GM23338 (cell line): ENCODE measurements at regions not wholly inside any gene's neighbourhood (a gene's known extent, or its start where the extent isn't known, plus 50 kb on each side); places are given as distances from the start of the nearest gene placed in this dataset.

Experiments used
- CREB1 ChIP-seq: fragments of 250-450 bp; sonication (Bioruptor Pico); IDR thresholded peaks from 2 replicates; pipeline ENCODE4 v1.5.0; 2020; ENCODE audit warnings: low read depth, mild to moderate bottlenecking, moderate library complexity
- EZH2 ChIP-seq: fragments of 200-600 bp; sonication (generic); IDR thresholded peaks from one replicate; pipeline ENCODE4 v1.8.0; 2017; ENCODE audit warnings: antibody characterized with exemption, mild to moderate bottlenecking, low read depth; ENCODE audit not compliant: unreplicated experiment
- EZH2phosphoT487 ChIP-seq: fragments of 200-600 bp; sonication (generic); IDR thresholded peaks from one replicate; pipeline ENCODE4 v1.8.1; 2018; ENCODE audit warnings: antibody characterized with exemption; ENCODE audit not compliant: unreplicated experiment
- JUNB ChIP-seq: IDR thresholded peaks from one replicate; pipeline ENCODE4 v1.6.1; 2016; ENCODE audit warnings: antibody characterized with exemption; ENCODE audit not compliant: unreplicated experiment
- NANOG ChIP-seq: IDR thresholded peaks from 2 replicates; pipeline ENCODE4 v1.6.1; 2016; ENCODE audit warnings: antibody characterized with exemption, borderline replicate concordance
- POLR2AphosphoS5 ChIP-seq: IDR thresholded peaks from 2 replicates; pipeline ENCODE4 v1.6.1; 2016; ENCODE audit warnings: antibody characterized with exemption, low read depth
- STAT1 ChIP-seq: IDR thresholded peaks from one replicate; pipeline ENCODE4 v1.6.1; 2016; ENCODE audit warnings: antibody characterized with exemption; ENCODE audit not compliant: unreplicated experiment
- ZNF114 ChIP-seq: fragments of 250-450 bp; sonication (Bioruptor Pico); IDR thresholded peaks from 2 replicates; pipeline ENCODE4 v1.5.0; 2020; ENCODE audit warnings: mild to moderate bottlenecking, moderate library complexity
- ZNF331 ChIP-seq: fragments of 250-450 bp; sonication (Bioruptor Pico); IDR thresholded peaks from 2 replicates; pipeline ENCODE4 v1.5.0; 2020; ENCODE audit warnings: low read depth, mild to moderate bottlenecking, moderate library complexity
- TF ChIP-seq, protein P1 (sequence below), 2 experiments: fragments of 200-600 bp in 1 of 2; sonication (generic) in 1 of 2; conservative IDR thresholded peaks; 2 replicates each; pipeline versions ENCODE4 v1.5.1 to v1.6.1; 2016 to 2017; ENCODE audit warnings: antibody characterized with exemption in 2 of 2, low read depth in 2 of 2, mild to moderate bottlenecking in 2 of 2, moderate library complexity in 1 of 2
- TF ChIP-seq, protein P2 (sequence below): IDR thresholded peaks from one replicate; pipeline ENCODE4 v1.6.1; 2018; ENCODE audit warnings: antibody characterized with exemption; ENCODE audit not compliant: unreplicated experiment
- TF ChIP-seq, protein P3 (sequence below): fragments of 250-450 bp; sonication (Bioruptor Pico); IDR thresholded peaks from 2 replicates; pipeline ENCODE4 v1.5.0; 2020; ENCODE audit warnings: mild to moderate bottlenecking, moderate library complexity
- TF ChIP-seq, protein P4 (sequence below): IDR thresholded peaks from 2 replicates; pipeline ENCODE4 v1.6.1; 2016; ENCODE audit warnings: antibody characterized with exemption

DNA sequence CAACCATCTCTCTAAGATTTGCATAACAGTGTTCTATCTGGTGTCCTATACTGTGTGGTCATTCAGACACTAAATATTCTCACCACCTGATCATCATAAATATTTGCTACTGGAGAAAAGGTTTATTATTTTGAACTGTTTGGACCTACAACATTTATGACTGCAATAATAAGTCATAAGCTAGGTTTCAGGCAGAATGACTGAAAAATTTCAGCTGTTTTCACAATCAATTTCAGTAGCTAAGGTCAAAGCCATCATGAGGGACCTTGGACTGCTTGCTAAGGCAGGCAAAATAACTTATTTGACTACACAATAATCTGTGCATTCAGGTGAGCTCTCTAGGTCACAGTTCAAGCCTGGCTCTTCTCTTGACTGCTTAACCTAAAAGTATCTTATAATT, 425.5 kb upstream of the CDH2 start:
- TF ChIP-seq POLR2AphosphoS5 (no peak), EZH2 (no peak), EZH2phosphoT487 (no peak), CREB1 (no peak), NANOG (no peak), STAT1 (no peak), ZNF331 (CRISPR knock-in tag) (no peak), JUNB (no peak), ZNF114 (CRISPR knock-in tag) (no peak)
- TF ChIP-seq, protein P1, sequence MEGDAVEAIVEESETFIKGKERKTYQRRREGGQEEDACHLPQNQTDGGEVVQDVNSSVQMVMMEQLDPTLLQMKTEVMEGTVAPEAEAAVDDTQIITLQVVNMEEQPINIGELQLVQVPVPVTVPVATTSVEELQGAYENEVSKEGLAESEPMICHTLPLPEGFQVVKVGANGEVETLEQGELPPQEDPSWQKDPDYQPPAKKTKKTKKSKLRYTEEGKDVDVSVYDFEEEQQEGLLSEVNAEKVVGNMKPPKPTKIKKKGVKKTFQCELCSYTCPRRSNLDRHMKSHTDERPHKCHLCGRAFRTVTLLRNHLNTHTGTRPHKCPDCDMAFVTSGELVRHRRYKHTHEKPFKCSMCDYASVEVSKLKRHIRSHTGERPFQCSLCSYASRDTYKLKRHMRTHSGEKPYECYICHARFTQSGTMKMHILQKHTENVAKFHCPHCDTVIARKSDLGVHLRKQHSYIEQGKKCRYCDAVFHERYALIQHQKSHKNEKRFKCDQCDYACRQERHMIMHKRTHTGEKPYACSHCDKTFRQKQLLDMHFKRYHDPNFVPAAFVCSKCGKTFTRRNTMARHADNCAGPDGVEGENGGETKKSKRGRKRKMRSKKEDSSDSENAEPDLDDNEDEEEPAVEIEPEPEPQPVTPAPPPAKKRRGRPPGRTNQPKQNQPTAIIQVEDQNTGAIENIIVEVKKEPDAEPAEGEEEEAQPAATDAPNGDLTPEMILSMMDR (conservative IDR thresholded peaks at IDR 0.05; ENCODE audit: low read depth in 2 of 2), result no peak
- TF ChIP-seq, protein P2, sequence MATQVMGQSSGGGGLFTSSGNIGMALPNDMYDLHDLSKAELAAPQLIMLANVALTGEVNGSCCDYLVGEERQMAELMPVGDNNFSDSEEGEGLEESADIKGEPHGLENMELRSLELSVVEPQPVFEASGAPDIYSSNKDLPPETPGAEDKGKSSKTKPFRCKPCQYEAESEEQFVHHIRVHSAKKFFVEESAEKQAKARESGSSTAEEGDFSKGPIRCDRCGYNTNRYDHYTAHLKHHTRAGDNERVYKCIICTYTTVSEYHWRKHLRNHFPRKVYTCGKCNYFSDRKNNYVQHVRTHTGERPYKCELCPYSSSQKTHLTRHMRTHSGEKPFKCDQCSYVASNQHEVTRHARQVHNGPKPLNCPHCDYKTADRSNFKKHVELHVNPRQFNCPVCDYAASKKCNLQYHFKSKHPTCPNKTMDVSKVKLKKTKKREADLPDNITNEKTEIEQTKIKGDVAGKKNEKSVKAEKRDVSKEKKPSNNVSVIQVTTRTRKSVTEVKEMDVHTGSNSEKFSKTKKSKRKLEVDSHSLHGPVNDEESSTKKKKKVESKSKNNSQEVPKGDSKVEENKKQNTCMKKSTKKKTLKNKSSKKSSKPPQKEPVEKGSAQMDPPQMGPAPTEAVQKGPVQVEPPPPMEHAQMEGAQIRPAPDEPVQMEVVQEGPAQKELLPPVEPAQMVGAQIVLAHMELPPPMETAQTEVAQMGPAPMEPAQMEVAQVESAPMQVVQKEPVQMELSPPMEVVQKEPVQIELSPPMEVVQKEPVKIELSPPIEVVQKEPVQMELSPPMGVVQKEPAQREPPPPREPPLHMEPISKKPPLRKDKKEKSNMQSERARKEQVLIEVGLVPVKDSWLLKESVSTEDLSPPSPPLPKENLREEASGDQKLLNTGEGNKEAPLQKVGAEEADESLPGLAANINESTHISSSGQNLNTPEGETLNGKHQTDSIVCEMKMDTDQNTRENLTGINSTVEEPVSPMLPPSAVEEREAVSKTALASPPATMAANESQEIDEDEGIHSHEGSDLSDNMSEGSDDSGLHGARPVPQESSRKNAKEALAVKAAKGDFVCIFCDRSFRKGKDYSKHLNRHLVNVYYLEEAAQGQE, result no peak
- TF ChIP-seq, protein P3, sequence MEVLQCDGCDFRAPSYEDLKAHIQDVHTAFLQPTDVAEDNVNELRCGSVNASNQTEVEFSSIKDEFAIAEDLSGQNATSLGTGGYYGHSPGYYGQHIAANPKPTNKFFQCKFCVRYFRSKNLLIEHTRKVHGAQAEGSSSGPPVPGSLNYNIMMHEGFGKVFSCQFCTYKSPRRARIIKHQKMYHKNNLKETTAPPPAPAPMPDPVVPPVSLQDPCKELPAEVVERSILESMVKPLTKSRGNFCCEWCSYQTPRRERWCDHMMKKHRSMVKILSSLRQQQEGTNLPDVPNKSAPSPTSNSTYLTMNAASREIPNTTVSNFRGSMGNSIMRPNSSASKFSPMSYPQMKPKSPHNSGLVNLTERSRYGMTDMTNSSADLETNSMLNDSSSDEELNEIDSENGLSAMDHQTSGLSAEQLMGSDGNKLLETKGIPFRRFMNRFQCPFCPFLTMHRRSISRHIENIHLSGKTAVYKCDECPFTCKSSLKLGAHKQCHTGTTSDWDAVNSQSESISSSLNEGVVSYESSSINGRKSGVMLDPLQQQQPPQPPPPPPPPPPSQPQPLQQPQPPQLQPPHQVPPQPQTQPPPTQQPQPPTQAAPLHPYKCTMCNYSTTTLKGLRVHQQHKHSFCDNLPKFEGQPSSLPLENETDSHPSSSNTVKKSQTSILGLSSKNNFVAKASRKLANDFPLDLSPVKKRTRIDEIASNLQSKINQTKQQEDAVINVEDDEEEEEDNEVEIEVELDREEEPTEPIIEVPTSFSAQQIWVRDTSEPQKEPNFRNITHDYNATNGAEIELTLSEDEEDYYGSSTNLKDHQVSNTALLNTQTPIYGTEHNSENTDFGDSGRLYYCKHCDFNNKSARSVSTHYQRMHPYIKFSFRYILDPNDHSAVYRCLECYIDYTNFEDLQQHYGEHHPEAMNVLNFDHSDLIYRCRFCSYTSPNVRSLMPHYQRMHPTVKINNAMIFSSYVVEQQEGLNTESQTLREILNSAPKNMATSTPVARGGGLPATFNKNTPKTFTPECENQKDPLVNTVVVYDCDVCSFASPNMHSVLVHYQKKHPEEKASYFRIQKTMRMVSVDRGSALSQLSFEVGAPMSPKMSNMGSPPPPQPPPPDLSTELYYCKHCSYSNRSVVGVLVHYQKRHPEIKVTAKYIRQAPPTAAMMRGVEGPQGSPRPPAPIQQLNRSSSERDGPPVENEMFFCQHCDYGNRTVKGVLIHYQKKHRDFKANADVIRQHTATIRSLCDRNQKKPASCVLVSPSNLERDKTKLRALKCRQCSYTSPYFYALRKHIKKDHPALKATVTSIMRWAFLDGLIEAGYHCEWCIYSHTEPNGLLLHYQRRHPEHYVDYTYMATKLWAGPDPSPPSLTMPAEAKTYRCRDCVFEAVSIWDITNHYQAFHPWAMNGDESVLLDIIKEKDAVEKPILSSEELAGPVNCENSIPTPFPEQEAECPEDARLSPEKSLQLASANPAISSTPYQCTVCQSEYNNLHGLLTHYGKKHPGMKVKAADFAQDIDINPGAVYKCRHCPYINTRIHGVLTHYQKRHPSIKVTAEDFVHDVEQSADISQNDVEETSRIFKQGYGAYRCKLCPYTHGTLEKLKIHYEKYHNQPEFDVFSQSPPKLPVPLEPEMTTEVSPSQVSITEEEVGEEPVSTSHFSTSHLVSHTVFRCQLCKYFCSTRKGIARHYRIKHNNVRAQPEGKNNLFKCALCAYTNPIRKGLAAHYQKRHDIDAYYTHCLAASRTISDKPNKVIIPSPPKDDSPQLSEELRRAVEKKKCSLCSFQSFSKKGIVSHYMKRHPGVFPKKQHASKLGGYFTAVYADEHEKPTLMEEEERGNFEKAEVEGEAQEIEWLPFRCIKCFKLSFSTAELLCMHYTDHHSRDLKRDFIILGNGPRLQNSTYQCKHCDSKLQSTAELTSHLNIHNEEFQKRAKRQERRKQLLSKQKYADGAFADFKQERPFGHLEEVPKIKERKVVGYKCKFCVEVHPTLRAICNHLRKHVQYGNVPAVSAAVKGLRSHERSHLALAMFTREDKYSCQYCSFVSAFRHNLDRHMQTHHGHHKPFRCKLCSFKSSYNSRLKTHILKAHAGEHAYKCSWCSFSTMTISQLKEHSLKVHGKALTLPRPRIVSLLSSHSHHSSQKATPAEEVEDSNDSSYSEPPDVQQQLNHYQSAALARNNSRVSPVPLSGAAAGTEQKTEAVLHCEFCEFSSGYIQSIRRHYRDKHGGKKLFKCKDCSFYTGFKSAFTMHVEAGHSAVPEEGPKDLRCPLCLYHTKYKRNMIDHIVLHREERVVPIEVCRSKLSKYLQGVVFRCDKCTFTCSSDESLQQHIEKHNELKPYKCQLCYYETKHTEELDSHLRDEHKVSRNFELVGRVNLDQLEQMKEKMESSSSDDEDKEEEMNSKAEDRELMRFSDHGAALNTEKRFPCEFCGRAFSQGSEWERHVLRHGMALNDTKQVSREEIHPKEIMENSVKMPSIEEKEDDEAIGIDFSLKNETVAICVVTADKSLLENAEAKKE (CRISPR knock-in tag), result no peak
- TF ChIP-seq, protein P4, sequence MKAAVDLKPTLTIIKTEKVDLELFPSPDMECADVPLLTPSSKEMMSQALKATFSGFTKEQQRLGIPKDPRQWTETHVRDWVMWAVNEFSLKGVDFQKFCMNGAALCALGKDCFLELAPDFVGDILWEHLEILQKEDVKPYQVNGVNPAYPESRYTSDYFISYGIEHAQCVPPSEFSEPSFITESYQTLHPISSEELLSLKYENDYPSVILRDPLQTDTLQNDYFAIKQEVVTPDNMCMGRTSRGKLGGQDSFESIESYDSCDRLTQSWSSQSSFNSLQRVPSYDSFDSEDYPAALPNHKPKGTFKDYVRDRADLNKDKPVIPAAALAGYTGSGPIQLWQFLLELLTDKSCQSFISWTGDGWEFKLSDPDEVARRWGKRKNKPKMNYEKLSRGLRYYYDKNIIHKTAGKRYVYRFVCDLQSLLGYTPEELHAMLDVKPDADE, result no peak
